ENCODE measurements at regions not wholly inside any gene's neighbourhood (a gene's known extent, or its start where the extent isn't known, plus 50 kb on each side); places are given as distances from the start of the nearest gene placed in this dataset.

- Histone ChIP-seq H3K9me3 (ENCODE audit: insufficient read depth in 2 of 2, low read depth in 1 of 2, low read length in 1 of 2) (no peaks in the 10 kb centered on the region), H3K36me3 (ENCODE audit: control insufficient read depth in 2 of 4, insufficient read depth in 4 of 4, low read length in 3 of 4) (no peaks in the 10 kb centered on the region), H3K23me2 (ENCODE audit: low read depth, low read length) (no peaks in the 10 kb centered on the region), H3K4me2 (ENCODE audit: insufficient read depth in 1 of 2, low read depth in 2 of 2, low read length in 2 of 2) (no peak overlapping the region), H4K91ac (replicated peaks; ENCODE audit: insufficient read length, low read length) (no peak overlapping the region), H2BK5ac (ENCODE audit: low read depth, low read length) (no peak overlapping the region), H3K27ac (ENCODE audit: low read depth, low read length) (no peak overlapping the region), H3K18ac (ENCODE audit: extremely low read depth, low read length) (no peak overlapping the region), H2BK120ac (replicated peaks; ENCODE audit: low read depth, low read length) (no peak overlapping the region), H3K27me3 (replicated peaks in 1 of 4; ENCODE audit: control insufficient read depth in 3 of 4, extremely low read depth in 1 of 4, insufficient read depth in 3 of 4, low read length in 3 of 4) (no peaks in the 10 kb centered on the region), H4K5ac (ENCODE audit: insufficient read length, low read depth, low read length) (no peak overlapping the region), H3K4me1 (replicated peaks in 1 of 4; ENCODE audit: control insufficient read depth in 3 of 4, insufficient read depth in 4 of 4, low read length in 3 of 4) (no peaks in the 10 kb centered on the region), H3K14ac (ENCODE audit: insufficient read length) (no peak overlapping the region), H3K56ac (replicated peaks; ENCODE audit: insufficient read length, low read depth, low read length) (no peak overlapping the region), H3K4me3 (ENCODE audit: extremely low read depth in 1 of 4, insufficient read depth in 2 of 4, low read depth in 3 of 4, low read length in 4 of 4) (no peak overlapping the region), H2AK5ac (ENCODE audit: low read depth, low read length) (no peak overlapping the region), H4K8ac (ENCODE audit: extremely low read depth, insufficient read depth, low read length) (no peak overlapping the region), H2BK12ac (ENCODE audit: low read depth, low read length) (no peak overlapping the region), H3K4ac (replicated peaks; ENCODE audit: insufficient read length, low read depth, low read length) (no peak overlapping the region), H3K23ac (ENCODE audit: insufficient read length) (no peak overlapping the region), H3K9ac (replicated peaks in 1 of 4; ENCODE audit: extremely low read depth in 1 of 4, low read depth in 3 of 4, low read length in 3 of 4) (no peak overlapping the region), H3K79me1 (ENCODE audit: low read depth, low read length) (no peaks in the 10 kb centered on the region), H2BK15ac (ENCODE audit: low read length) (no peak overlapping the region), H2AFZ (ENCODE audit: low read length) (no peak overlapping the region), H3K79me2 (ENCODE audit: control insufficient read depth in 1 of 2, insufficient read depth in 2 of 2, low read length in 2 of 2) (no peaks in the 10 kb centered on the region), H2BK20ac (ENCODE audit: low read length) (no peak overlapping the region), H4K20me1 (replicated peaks in 1 of 2; ENCODE audit: control insufficient read depth in 1 of 2, insufficient read depth in 2 of 2, low read length in 2 of 2) (no peaks in the 10 kb centered on the region)
- FAIRE-seq (no peak), DNase-seq (ENCODE audit: low read depth in 1 of 2, low spot score in 2 of 2) (peak; percentile 25 to 77)
- ChIA-PET CTCF (ENCODE audit: partially characterized antibody) (interaction anchor here (0.8 to 1.8 kb wide), 8 partner anchors 9 to 266 kb away, joined by 3 to 6 read pairs (median 4); no protein-coding TSS in a partner anchor), POLR2A (ENCODE audit: partially characterized antibody) (no interaction called here)
- TF ChIP-seq CREB1 (IDR thresholded peaks at IDR 0.05) (no peak), RAD21 (IDR thresholded peaks at IDR 0.05 in 1 of 2, conservative IDR thresholded peaks at IDR 0.05 in 1 of 2; ENCODE audit: low read depth in 2 of 2, low read length in 2 of 2) (peak; percentile 52 to 71), CTCF (IDR thresholded peaks at IDR 0.05; ENCODE audit: control extremely low read depth in 1 of 3, insufficient read depth in 1 of 3, low read depth in 1 of 3, low read length in 3 of 3) (peak; percentile 60 to 63 (median 62))
- WGBS, 2 experiments (ENCODE audit: extremely low coverage in 1 of 2, insufficient coverage in 1 of 2, insufficient read length in 1 of 2, insufficient replicate concordance in 2 of 2, low coverage in 1 of 2, low lambda C conversion rate in 2 of 2, missing lambda C conversion rate in 1 of 2), result 75% methylated on average over 1 of the region's 1 CpG; no CpG with 5 or more reads in 1 of the 2 experiments
These were observed 927.0 kb upstream of the CRIM1 start for GRCh38 chr2:35428548-35428947.

Measured in H1 (cell line).